HepG2 (cell line): ENCODE measurements at regions not wholly inside any gene's neighbourhood (a gene's known extent, or its start where the extent isn't known, plus 50 kb on each side); places are given as distances from the start of the nearest gene placed in this dataset.
"Not testable (repeated sequence)": the region's sequence is repeated elsewhere in the genome, so short reads cannot be mapped to it uniquely, and the experiment has no call there.

ENCODE experiments used
- ATAC-seq: fragments of 200-7000 bp; cut with Tn5 transposase; 3 replicates; pipeline ENCODE4 v1.9.1; 2020; ENCODE audit warnings: mild to moderate bottlenecking, moderate library complexity
- BruUV-seq: library from RNA; stranded (reverse); fragments of 400-500 nt; replicated peaks from 2 replicates; lab custom pipeline; 2021; lab: Mats Ljungman, UMichigan
- CTCF ChIA-PET: fragments of 300-600 bp; formaldehyde crosslinking; extraction: SDS; loops from one replicate; lab custom pipeline; 2021; ENCODE audit warnings: low total read pairs, inconsistent platforms, low intra/inter-chr PET ratio; lab: Yijun Ruan, JAX
- POLR2A ChIA-PET: fragments of 350-600 bp; sonication (Branson Sonifier 250); formaldehyde crosslinking; loops from one replicate; lab custom pipeline; 2020; ENCODE audit warnings: antibody characterized with exemption, inconsistent platforms; lab: Yijun Ruan, JAX
- DNase-seq: peaks from one replicate; pipeline ENCODE4 v3.0.0-alpha.2; 2015; ENCODE audit warnings: low spot score
- FAIRE-seq: peaks from 3 replicates; lab custom pipeline; 2011; peaks lifted over from hg19 to GRCh38; lab: Jason Lieb, UNC
- H2AFZ ChIP-seq: one replicate; pipeline ENCODE4 v1.6.1; 2011; ENCODE audit warnings: low read length, inconsistent platforms
- H3K27ac ChIP-seq: fragments of 300-600 bp; 3 replicates; pipeline ENCODE4 v1.8.0; 2011; ENCODE audit warnings: mixed run types, mild to moderate bottlenecking, mixed read lengths, low read length, inconsistent platforms; ENCODE audit not compliant: insufficient read depth; ENCODE audit errors: extremely low read length
- H3K27me3 ChIP-seq, 2 experiments: fragments of 200-600 bp in 1 of 2; 2 replicates in 1 of 2; 3 replicates in 1 of 2; pipeline versions ENCODE4 v1.6.0 to v1.8.0; 2011; ENCODE audit warnings: low read length in 2 of 2, mild to moderate bottlenecking in 2 of 2, moderate library complexity in 2 of 2, inconsistent platforms in 1 of 2; ENCODE audit not compliant: insufficient read depth in 2 of 2, control insufficient read depth in 1 of 2
- H3K36me3 ChIP-seq, 2 experiments: fragments of 200-600 bp in 1 of 2; replicated peaks in 1 of 2; 2 replicates in 1 of 2; 3 replicates in 1 of 2; pipeline versions ENCODE4 v1.5.1 to v1.8.0; 2011; ENCODE audit warnings: low read length in 2 of 2, inconsistent platforms in 1 of 2; ENCODE audit not compliant: insufficient read depth in 2 of 2, control insufficient read depth in 1 of 2
- H3K4me1 ChIP-seq: 2 replicates; pipeline ENCODE4 v1.5.1; 2012; ENCODE audit warnings: low read length, inconsistent platforms; ENCODE audit not compliant: insufficient read depth
- H3K4me2 ChIP-seq: 2 replicates; pipeline ENCODE4 v1.6.0; 2011; ENCODE audit warnings: low read depth, low read length, inconsistent platforms
- H3K4me3 ChIP-seq, 3 experiments: fragments of 200-600 bp in 1 of 3; sonication (generic), shearing (Covaris generic) in 1 of 3; replicated peaks in 1 of 3; 2 replicates each; pipeline ENCODE4 v1.5.1; 2011 to 2016; ENCODE audit warnings: low read length in 3 of 3, inconsistent platforms in 2 of 3, low read depth in 2 of 3, mild to moderate bottlenecking in 2 of 3, control low read depth in 1 of 3, mixed read lengths in 1 of 3; ENCODE audit not compliant: insufficient read depth in 1 of 3
- H3K79me2 ChIP-seq: one replicate; pipeline ENCODE4 v1.6.1; 2011; ENCODE audit warnings: low read length, inconsistent platforms; ENCODE audit not compliant: insufficient read depth
- H3K9ac ChIP-seq: 2 replicates; pipeline ENCODE4 v1.6.0; 2011; ENCODE audit warnings: mild to moderate bottlenecking, low read depth, low read length, inconsistent platforms; ENCODE audit not compliant: insufficient read depth
- H3K9me3 ChIP-seq: 2 replicates; pipeline ENCODE4 v1.5.1; 2012; ENCODE audit warnings: mild to moderate bottlenecking, low read length
- H4K20me1 ChIP-seq: 2 replicates; pipeline ENCODE4 v1.6.0; 2011; ENCODE audit warnings: inconsistent platforms, mild to moderate bottlenecking, low read length, moderate library complexity; ENCODE audit not compliant: insufficient read depth
- GATA4 ChIP-seq: sonication (generic); IDR thresholded peaks from 2 replicates; pipeline ENCODE4 v1.6.1; 2016; ENCODE audit warnings: antibody characterized with exemption, low read depth, borderline replicate concordance
- MED13 ChIP-seq: sonication (generic); formaldehyde crosslinking; IDR thresholded peaks from 2 replicates; pipeline ENCODE4 v1.5.0; 2020; ENCODE audit warnings: missing genetic modification reagents
- MEIS1 ChIP-seq: sonication (generic); formaldehyde crosslinking; IDR thresholded peaks from 2 replicates; pipeline ENCODE4 v1.9.0; 2021; ENCODE audit warnings: mild to moderate bottlenecking, missing genetic modification reagents, moderate library complexity, borderline replicate concordance
- POLR2A ChIP-seq, 2 experiments: IDR thresholded peaks; 2 replicates each; pipeline ENCODE4 v1.6.1; 2011; ENCODE audit warnings: low read depth in 2 of 2, low read length in 2 of 2, mild to moderate bottlenecking in 1 of 2, moderate library complexity in 1 of 2; ENCODE audit not compliant: insufficient read depth in 1 of 2
- SSRP1 ChIP-seq: IDR thresholded peaks from 2 replicates; pipeline ENCODE4 v1.6.1; 2016; ENCODE audit warnings: control low read depth
- ZIK1 ChIP-seq: sonication (generic); formaldehyde crosslinking; IDR thresholded peaks from 2 replicates; pipeline ENCODE4 v1.5.0; 2020; ENCODE audit warnings: mild to moderate bottlenecking, low read depth, missing genetic modification reagents, borderline replicate concordance
- ZNF225 ChIP-seq: sonication (generic); formaldehyde crosslinking; IDR thresholded peaks from 2 replicates; pipeline ENCODE4 v1.4.0; 2020; ENCODE audit warnings: mild to moderate bottlenecking, missing genetic modification reagents
- ZNF251 ChIP-seq: sonication (generic); formaldehyde crosslinking; IDR thresholded peaks from 2 replicates; pipeline ENCODE4 v1.9.0; 2021; ENCODE audit warnings: mild to moderate bottlenecking, missing genetic modification reagents
- ZNF343 ChIP-seq: sonication (generic); formaldehyde crosslinking; IDR thresholded peaks from 2 replicates; pipeline ENCODE4 v1.4.0; 2020; ENCODE audit warnings: mild to moderate bottlenecking, missing genetic modification reagents
- ZNF672 ChIP-seq: sonication (generic); formaldehyde crosslinking; IDR thresholded peaks from 2 replicates; pipeline ENCODE4 v1.8.1; 2022; ENCODE audit warnings: missing genetic modification reagents
- ZSCAN29 ChIP-seq: sonication (generic); formaldehyde crosslinking; conservative IDR thresholded peaks from 2 replicates; pipeline ENCODE4 v1.4.0; 2020; ENCODE audit warnings: mild to moderate bottlenecking, missing genetic modification reagents
- whole genome bisulfite sequencing: methylation state at CpG from one replicate; pipeline ENCODE4 v1.1.6; 2017; ENCODE audit warnings: low lambda C conversion rate; 5-methylcytosine and 5-hydroxymethylcytosine counted together
- in situ Hi-C: cut with HindIII; loops from 2 replicates; pipeline ENCODE4 v1.10.0; 2017; ENCODE audit warnings: low pct_unique_long_range_greater_than_20kb; ENCODE audit not compliant: extremely low pct_ligation_motif_present
- intact Hi-C: fragments of 100-400 bp; cut with micrococcal nuclease; formaldehyde crosslinking; loops from one replicate; pipeline ENCODE4 v1.10.0; 2022; ENCODE audit not compliant: unreplicated experiment
- TF ChIP-seq, protein P1 (sequence below): sonication (generic); formaldehyde crosslinking; IDR thresholded peaks from 2 replicates; pipeline ENCODE4 v1.4.0; 2020; ENCODE audit warnings: mild to moderate bottlenecking, missing genetic modification reagents

DNA sequence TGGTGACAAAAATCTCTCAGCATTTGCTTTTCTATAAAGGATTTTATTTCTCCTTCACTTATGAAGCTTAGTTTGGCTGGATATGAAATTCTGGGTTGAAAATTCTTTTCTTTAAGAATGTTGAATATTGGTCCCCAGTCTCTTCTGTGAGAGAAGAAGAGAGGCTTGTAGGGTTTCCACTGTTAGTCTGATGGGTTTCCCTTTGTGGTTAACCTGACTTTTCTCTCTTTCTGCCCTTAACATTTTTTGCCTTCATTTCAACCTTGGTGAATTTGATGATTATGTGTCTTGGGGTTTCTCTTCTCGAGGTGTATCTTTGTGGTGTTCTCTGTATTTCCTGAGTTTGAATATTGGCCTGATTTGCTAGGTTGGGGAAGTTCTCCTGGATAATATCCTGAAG, 116.9 kb upstream of the ZEB2 start:
- H3K4me3 ChIP-seq, intact Hi-C loops, FAIRE-seq, H3K79me2 ChIP-seq, H3K4me1 ChIP-seq, H2AFZ ChIP-seq, H3K27me3 ChIP-seq, H4K20me1 ChIP-seq, CTCF ChIA-PET, ATAC-seq, H3K9ac ChIP-seq, H3K36me3 ChIP-seq, in situ Hi-C loops, H3K4me2 ChIP-seq, BruUV-seq, H3K9me3 ChIP-seq, DNase-seq, POLR2A ChIA-PET, H3K27ac ChIP-seq: not testable (repeated sequence)
- WGBS: 0% methylated on average over 1 of the region's 1 CpG

DNA sequence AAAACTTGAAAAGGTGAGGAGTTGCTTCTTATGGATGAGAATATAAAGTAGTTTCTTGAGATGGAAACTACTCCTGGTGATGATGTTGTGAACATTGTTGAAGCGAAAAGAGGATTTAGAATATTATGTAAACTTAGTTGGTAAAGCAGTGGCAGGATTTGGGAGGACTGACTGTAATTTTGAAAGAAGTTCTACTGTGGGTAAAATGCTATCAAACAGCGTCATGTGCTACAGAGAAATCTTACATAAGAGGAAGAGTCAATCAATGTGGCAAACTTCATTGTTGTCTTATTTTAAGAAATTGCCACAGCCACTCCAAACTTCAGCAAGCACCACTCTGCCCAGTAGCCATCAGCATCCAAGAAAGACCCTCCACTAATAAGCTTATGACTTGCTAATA, 112.9 kb upstream of the ZEB2 start:
- no peak overlapping the region for H3K4me3 ChIP-seq

More for the DNA sequence above, 112.9 kb upstream of the ZEB2 start:
- WGBS: 0% methylated on average over 2 of the region's 2 CpGs
- POLR2A ChIA-PET: no interaction called here
- no TSS peak for BruUV-seq
- DNase-seq (no peak), ATAC-seq (no peak), FAIRE-seq (no peak)
- Histone ChIP-seq H3K9me3 (no peaks in the 10 kb centered on the region), H4K20me1 (no peaks in the 10 kb centered on the region), H3K36me3 (no peaks in the 10 kb centered on the region), H2AFZ (no peak overlapping the region), H3K27ac (no peak overlapping the region), H3K4me1 (no peaks in the 10 kb centered on the region), H3K9ac (no peak overlapping the region), H3K79me2 (no peaks in the 10 kb centered on the region), H3K4me2 (no peak overlapping the region), H3K27me3 (no peaks in the 10 kb centered on the region)
- in situ Hi-C loops (no loop called here), intact Hi-C loops (no loop called here)
- CTCF ChIA-PET: no interaction called here
- TF ChIP-seq, protein P1, sequence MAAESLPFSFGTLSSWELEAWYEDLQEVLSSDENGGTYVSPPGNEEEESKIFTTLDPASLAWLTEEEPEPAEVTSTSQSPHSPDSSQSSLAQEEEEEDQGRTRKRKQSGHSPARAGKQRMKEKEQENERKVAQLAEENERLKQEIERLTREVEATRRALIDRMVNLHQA (CRISPR knock-in tag): no peak
- TF ChIP-seq MED13 (CRISPR knock-in tag) (no peak), MEIS1 (no peak), ZIK1 (CRISPR knock-in tag) (no peak), ZNF225 (CRISPR knock-in tag) (no peak), ZNF343 (CRISPR knock-in tag) (no peak), GATA4 (no peak), ZSCAN29 (CRISPR knock-in tag) (no peak), POLR2A (IDR thresholded peaks at IDR 0.05; ENCODE audit: insufficient read depth in 1 of 2, low read depth in 2 of 2, low read length in 2 of 2) (no peak), SSRP1 (CRISPR knock-in tag) (no peak), ZNF672 (CRISPR knock-in tag) (no peak), ZNF251 (CRISPR knock-in tag) (no peak)
